ENCODE measurements at regions not wholly inside any gene's neighbourhood (a gene's known extent, or its start where the extent isn't known, plus 50 kb on each side); places are given as distances from the start of the nearest gene placed in this dataset.
"Not testable (repeated sequence)": the region's sequence is repeated elsewhere in the genome, so short reads cannot be mapped to it uniquely, and the experiment has no call there.

GRCh38 chr10:8312781-8313180, 258.3 kb downstream of the GATA3 start:
- no peak for DNase-seq (ENCODE audit: low spot score)
- in situ Hi-C loops (cut with MboI; ENCODE audit: low pct_unique_long_range_greater_than_20kb, low sequenced_read_pairs, unreplicated experiment) = no loop called here
- TF ChIP-seq CTCF (IDR thresholded peaks at IDR 0.05; ENCODE audit: extremely low read depth, insufficient read depth, missing control alignments) = no peak

GRCh38 chr10:8314486-8314885, 260.0 kb downstream of the GATA3 start:
- in situ Hi-C loops (cut with MboI; ENCODE audit: low pct_unique_long_range_greater_than_20kb, low sequenced_read_pairs, unreplicated experiment) = no loop called here
- DNase-seq (ENCODE audit: low spot score) = no peak
- TF ChIP-seq CTCF (IDR thresholded peaks at IDR 0.05; ENCODE audit: extremely low read depth, insufficient read depth, missing control alignments) = no peak

- in situ Hi-C loops (cut with MboI; ENCODE audit: low pct_unique_long_range_greater_than_20kb, low sequenced_read_pairs, unreplicated experiment) = no loop called here
- no peak for DNase-seq (ENCODE audit: low spot score)
- no peak for TF ChIP-seq CTCF (IDR thresholded peaks at IDR 0.05; ENCODE audit: extremely low read depth, insufficient read depth, missing control alignments)
Measured at GRCh38 chr10:8315619-8316021, 261.1 kb downstream of the GATA3 start.

- DNase-seq (ENCODE audit: low spot score) = no peak
- in situ Hi-C loops (cut with MboI; ENCODE audit: low pct_unique_long_range_greater_than_20kb, low sequenced_read_pairs, unreplicated experiment) = no loop called here
- TF ChIP-seq CTCF (IDR thresholded peaks at IDR 0.05; ENCODE audit: extremely low read depth, insufficient read depth, missing control alignments) = no peak
Measured at GRCh38 chr10:8316284-8316683, 261.8 kb downstream of the GATA3 start.

- DNase-seq (ENCODE audit: low spot score); in situ Hi-C loops (cut with MboI; ENCODE audit: low pct_unique_long_range_greater_than_20kb, low sequenced_read_pairs, unreplicated experiment): not testable (repeated sequence)
Measured at GRCh38 chr10:8318429-8318828, 263.9 kb downstream of the GATA3 start.

- no peak for DNase-seq (ENCODE audit: low spot score)
- in situ Hi-C loops (cut with MboI; ENCODE audit: low pct_unique_long_range_greater_than_20kb, low sequenced_read_pairs, unreplicated experiment) = no loop called here
Measured at GRCh38 chr10:8318956-8319355, 264.5 kb downstream of the GATA3 start.

GRCh38 chr10:8319704-8320103, 265.2 kb downstream of the GATA3 start:
- no peak for DNase-seq (ENCODE audit: low spot score)
- in situ Hi-C loops (cut with MboI; ENCODE audit: low pct_unique_long_range_greater_than_20kb, low sequenced_read_pairs, unreplicated experiment) = no loop called here
- TF ChIP-seq CTCF (IDR thresholded peaks at IDR 0.05; ENCODE audit: extremely low read depth, insufficient read depth, missing control alignments) = no peak

More at GRCh38 chr10:8318956-8319355, 264.5 kb downstream of the GATA3 start:
- no peak for TF ChIP-seq CTCF (IDR thresholded peaks at IDR 0.05; ENCODE audit: extremely low read depth, insufficient read depth, missing control alignments)

Measured in GM13977 (cell line).